CD4-positive, alpha-beta memory T cell (primary cell): ENCODE measurements at regions not wholly inside any gene's neighbourhood (a gene's known extent, or its start where the extent isn't known, plus 50 kb on each side); places are given as distances from the start of the nearest gene placed in this dataset.

Source experiments
- CTCF ChIA-PET: fragments of 350-600 bp; sonication (Branson Sonifier 250); formaldehyde crosslinking; loops from one replicate; lab custom pipeline; 2021; ENCODE audit warnings: inconsistent platforms; ENCODE audit not compliant: partially characterized antibody; lab: Charles Lee
- POLR2A ChIA-PET: fragments of 350-600 bp; sonication (Branson Sonifier 250); formaldehyde crosslinking; loops from one replicate; lab custom pipeline; 2021; ENCODE audit not compliant: partially characterized antibody; lab: Charles Lee
- DNase-seq, 5 donors: peaks; one replicate each; pipeline versions ENCODE4 v3.0.0 to v3.0.0-alpha.2; 2020 to 2022; ENCODE audit warnings: mixed read lengths in 1 of 5
- H3K27ac ChIP-seq: one replicate; pipeline ENCODE4 v1.7.0; 2013; ENCODE audit warnings: low read depth, low read length
- H3K27me3 ChIP-seq: 2 replicates; pipeline ENCODE4 v1.7.0; 2013; ENCODE audit warnings: mild to moderate bottlenecking, low read length, moderate library complexity; ENCODE audit not compliant: insufficient read depth
- H3K36me3 ChIP-seq: 2 replicates; pipeline ENCODE4 v1.7.0; 2013; ENCODE audit warnings: mild to moderate bottlenecking, low read length, moderate library complexity; ENCODE audit not compliant: insufficient read depth
- H3K4me1 ChIP-seq: 2 replicates; pipeline ENCODE4 v1.7.0; 2013; ENCODE audit warnings: mild to moderate bottlenecking, low read length, moderate library complexity; ENCODE audit not compliant: insufficient read depth
- H3K4me3 ChIP-seq, 2 donors: one replicate each; pipeline ENCODE4 v1.7.0; 2013; ENCODE audit warnings: low read length in 2 of 2, mild to moderate bottlenecking in 1 of 2
- H3K9me3 ChIP-seq, 2 donors: one replicate each; pipeline ENCODE4 v1.7.0; 2013; ENCODE audit warnings: low read length in 2 of 2, control low read depth in 1 of 2; ENCODE audit not compliant: control insufficient read depth in 1 of 2
- H3K27ac Mint-ChIP-seq, 7 donors: one replicate each; pipeline ENCODE4 v1.8.0; 2020 to 2021; ENCODE audit warnings: mixed read lengths in 7 of 7, mild to moderate bottlenecking in 6 of 7, inconsistent platforms in 3 of 7, moderate library complexity in 3 of 7
- H3K27me3 Mint-ChIP-seq, 2 donors: one replicate each; pipeline ENCODE4 v1.8.0; 2020 to 2021; ENCODE audit warnings: mixed read lengths in 2 of 2
- H3K36me3 Mint-ChIP-seq, 2 donors: one replicate each; pipeline ENCODE4 v1.8.0; 2020 to 2021; ENCODE audit warnings: mixed read lengths in 2 of 2, inconsistent platforms in 1 of 2, mild to moderate bottlenecking in 1 of 2
- H3K4me1 Mint-ChIP-seq, 4 donors: one replicate each; pipeline ENCODE4 v1.8.0; 2020 to 2021; ENCODE audit warnings: mixed read lengths in 4 of 4, mild to moderate bottlenecking in 1 of 4
- H3K4me3 Mint-ChIP-seq, 8 donors: one replicate each; pipeline ENCODE4 v1.8.0; 2020 to 2021; ENCODE audit warnings: mixed read lengths in 8 of 8, mild to moderate bottlenecking in 7 of 8, moderate library complexity in 6 of 8, inconsistent platforms in 3 of 8
- H3K9me3 Mint-ChIP-seq, 8 donors: one replicate each; pipeline ENCODE4 v1.8.0; 2020 to 2021; ENCODE audit warnings: mixed read lengths in 8 of 8, mild to moderate bottlenecking in 5 of 8, inconsistent platforms in 3 of 8, moderate library complexity in 1 of 8
- intact Hi-C: fragments of 100-400 bp; cut with micrococcal nuclease; formaldehyde crosslinking; loops from one replicate; pipeline ENCODE4 v1.15.1; 2023

GRCh38 chr1:195373856-195374255 is 1234.4 kb downstream of the KCNT2 start:
- H3K4me3 ChIP-seq, result no peak overlapping the region
- H3K9me3 ChIP-seq, result no peaks in the 10 kb centered on the region
- intact Hi-C loops, result no loop called here
- Mint-ChIP-seq H3K27ac (no peak overlapping the region), H3K4me3 (no peak overlapping the region), H3K4me1 (no peaks in the 10 kb centered on the region), H3K27me3 (no peaks in the 10 kb centered on the region), H3K36me3 (no peaks in the 10 kb centered on the region), H3K9me3 (no peaks in the 10 kb centered on the region)
- H3K27me3 ChIP-seq, result no peaks in the 10 kb centered on the region
- no peak overlapping the region for H3K27ac ChIP-seq
- ChIA-PET POLR2A (no interaction called here), CTCF (no interaction called here)
- H3K4me1 ChIP-seq, result no peaks in the 10 kb centered on the region
- DNase-seq, result no peak
- no peaks in the 10 kb centered on the region for H3K36me3 ChIP-seq

GRCh38 chr1:195345149-195345548 is 1263.1 kb downstream of the KCNT2 start:
- no peak overlapping the region for H3K27ac Mint-ChIP-seq
- POLR2A ChIA-PET, result no interaction called here
- no peak overlapping the region for H3K4me3 Mint-ChIP-seq
- H3K36me3 ChIP-seq, result no peaks in the 10 kb centered on the region
- CTCF ChIA-PET, result no interaction called here
- H3K27ac ChIP-seq, result no peak overlapping the region
- no peaks in the 10 kb centered on the region for H3K27me3 ChIP-seq
- H3K4me1 ChIP-seq, result no peaks in the 10 kb centered on the region
- intact Hi-C loops, result no loop called here
- no peaks in the 10 kb centered on the region for H3K36me3 Mint-ChIP-seq
- peaks cover 0 to 5% (median 0%) of the 10 kb centered on the region in 8 donors for H3K9me3 Mint-ChIP-seq
- H3K9me3 ChIP-seq, result no peaks in the 10 kb centered on the region
- H3K4me1 Mint-ChIP-seq, result no peaks in the 10 kb centered on the region
- H3K4me3 ChIP-seq, result no peak overlapping the region
- no peak for DNase-seq
- no peaks in the 10 kb centered on the region for H3K27me3 Mint-ChIP-seq

GRCh38 chr1:195337646-195338045 is 1270.6 kb downstream of the KCNT2 start:
- ChIA-PET CTCF (no interaction called here), POLR2A (no interaction called here)
- H3K9me3 Mint-ChIP-seq, result peaks cover 0 to 3% (median 0%) of the 10 kb centered on the region in 8 donors
- no peak for DNase-seq
- no peaks in the 10 kb centered on the region for H3K27me3 ChIP-seq
- no peak overlapping the region for H3K27ac ChIP-seq
- H3K36me3 Mint-ChIP-seq, result no peaks in the 10 kb centered on the region
- intact Hi-C loops, result no loop called here
- no peak overlapping the region for H3K4me3 Mint-ChIP-seq
- no peak overlapping the region for H3K27ac Mint-ChIP-seq
- H3K4me1 ChIP-seq, result no peaks in the 10 kb centered on the region
- H3K27me3 Mint-ChIP-seq, result no peaks in the 10 kb centered on the region
- H3K36me3 ChIP-seq, result no peaks in the 10 kb centered on the region
- H3K4me3 ChIP-seq, result no peak overlapping the region
- H3K4me1 Mint-ChIP-seq, result no peaks in the 10 kb centered on the region
- H3K9me3 ChIP-seq, result no peaks in the 10 kb centered on the region

DNA sequence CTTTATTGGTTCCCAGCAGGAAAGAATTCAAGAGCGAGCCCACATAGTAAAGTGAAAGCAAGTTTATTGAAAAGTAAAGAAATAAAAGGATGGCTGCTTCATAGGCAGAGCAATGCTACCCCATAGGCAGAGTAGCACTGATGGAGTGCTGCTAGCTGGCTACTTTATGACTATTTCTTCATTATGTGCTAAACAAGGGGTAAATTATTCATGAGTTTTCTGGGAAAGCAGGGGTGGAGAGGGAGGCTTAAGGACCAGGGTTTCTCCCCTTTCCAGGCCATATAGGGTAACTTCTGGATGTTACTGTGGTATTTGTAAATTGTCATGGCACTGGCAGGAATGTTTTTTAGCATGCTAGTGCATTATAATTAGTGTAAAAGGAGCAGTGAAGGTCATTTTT is 1271.4 kb downstream of the KCNT2 start:
- Histone ChIP-seq H3K36me3 (no peaks in the 10 kb centered on the region), H3K4me1 (no peaks in the 10 kb centered on the region), H3K27ac (no peak overlapping the region), H3K9me3 (no peaks in the 10 kb centered on the region), H3K4me3 (no peak overlapping the region), H3K27me3 (no peaks in the 10 kb centered on the region)
- ChIA-PET POLR2A (no interaction called here), CTCF (no interaction called here)
- Mint-ChIP-seq H3K27ac (no peak overlapping the region), H3K27me3 (no peaks in the 10 kb centered on the region), H3K4me3 (no peak overlapping the region), H3K9me3 (peaks cover 0 to under 1% (median 0%) of the 10 kb centered on the region in 8 donors), H3K36me3 (no peaks in the 10 kb centered on the region), H3K4me1 (no peaks in the 10 kb centered on the region)
- intact Hi-C loops, result no loop called here
- peak in 1 of 5 donors; percentile 2 for DNase-seq

DNA sequence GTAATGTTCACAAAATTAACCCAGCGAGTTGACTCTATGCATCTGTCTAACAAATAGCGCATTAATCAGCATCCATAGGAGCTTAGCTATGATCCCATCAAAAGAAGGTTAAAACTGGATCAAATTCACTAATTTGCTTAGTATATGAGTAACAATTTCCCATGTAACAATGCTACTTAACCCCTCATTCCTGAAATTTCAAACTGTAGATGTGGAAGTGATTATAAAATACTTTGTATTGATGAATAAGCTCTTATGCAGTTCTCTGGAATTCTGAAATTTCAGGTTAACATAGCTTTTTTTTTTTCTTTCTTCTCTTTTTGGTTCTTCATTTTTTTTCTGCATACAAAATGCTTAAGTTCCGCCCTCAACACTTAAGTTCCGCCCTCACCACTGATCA is 1272.7 kb downstream of the KCNT2 start:
- H3K9me3 ChIP-seq, result no peaks in the 10 kb centered on the region
- POLR2A ChIA-PET, result no interaction called here
- no peaks in the 10 kb centered on the region for H3K36me3 Mint-ChIP-seq
- no peaks in the 10 kb centered on the region for H3K9me3 Mint-ChIP-seq
- CTCF ChIA-PET, result no interaction called here
- H3K4me1 ChIP-seq, result no peaks in the 10 kb centered on the region
- H3K4me3 ChIP-seq, result no peak overlapping the region
- intact Hi-C loops, result no loop called here
- no peak overlapping the region for H3K27ac ChIP-seq
- H3K36me3 ChIP-seq, result no peaks in the 10 kb centered on the region
- no peak overlapping the region for H3K4me3 Mint-ChIP-seq
- no peaks in the 10 kb centered on the region for H3K27me3 ChIP-seq
- DNase-seq, result no peak
- no peaks in the 10 kb centered on the region for H3K4me1 Mint-ChIP-seq
- H3K27ac Mint-ChIP-seq, result peak overlapping the region in 1 of 7 donors; percentile 36
- H3K27me3 Mint-ChIP-seq, result no peaks in the 10 kb centered on the region

GRCh38 chr1:195332102-195332501 is 1276.1 kb downstream of the KCNT2 start:
- DNase-seq, result no peak
- intact Hi-C loops, result no loop called here
- no peak overlapping the region for H3K27ac Mint-ChIP-seq
- H3K4me1 Mint-ChIP-seq, result no peaks in the 10 kb centered on the region
- no peaks in the 10 kb centered on the region for H3K4me1 ChIP-seq
- ChIA-PET CTCF (no interaction called here), POLR2A (no interaction called here)
- H3K9me3 ChIP-seq, result no peaks in the 10 kb centered on the region
- no peaks in the 10 kb centered on the region for H3K27me3 Mint-ChIP-seq
- H3K36me3 ChIP-seq, result no peaks in the 10 kb centered on the region
- H3K4me3 ChIP-seq, result no peak overlapping the region
- H3K27me3 ChIP-seq, result no peaks in the 10 kb centered on the region
- H3K4me3 Mint-ChIP-seq, result no peak overlapping the region
- no peak overlapping the region for H3K27ac ChIP-seq
- peaks cover 0 to 2% (median 0%) of the 10 kb centered on the region in 8 donors for H3K9me3 Mint-ChIP-seq
- H3K36me3 Mint-ChIP-seq, result no peaks in the 10 kb centered on the region

- H3K4me1 Mint-ChIP-seq, result no peaks in the 10 kb centered on the region
- intact Hi-C loops, result no loop called here
- H3K36me3 Mint-ChIP-seq, result no peaks in the 10 kb centered on the region
- Histone ChIP-seq H3K4me3 (no peak overlapping the region), H3K9me3 (no peaks in the 10 kb centered on the region), H3K27me3 (no peaks in the 10 kb centered on the region), H3K36me3 (no peaks in the 10 kb centered on the region), H3K4me1 (no peaks in the 10 kb centered on the region), H3K27ac (no peak overlapping the region)
- ChIA-PET POLR2A (no interaction called here), CTCF (no interaction called here)
- DNase-seq, result no peak
- H3K27me3 Mint-ChIP-seq, result no peaks in the 10 kb centered on the region
- H3K9me3 Mint-ChIP-seq, result peaks cover 0 to 6% (median 1%) of the 10 kb centered on the region in 8 donors
- no peak overlapping the region for H3K4me3 Mint-ChIP-seq
- no peak overlapping the region for H3K27ac Mint-ChIP-seq
Observed at GRCh38 chr1:195328681-195329080, 1279.6 kb downstream of the KCNT2 start.

DNA sequence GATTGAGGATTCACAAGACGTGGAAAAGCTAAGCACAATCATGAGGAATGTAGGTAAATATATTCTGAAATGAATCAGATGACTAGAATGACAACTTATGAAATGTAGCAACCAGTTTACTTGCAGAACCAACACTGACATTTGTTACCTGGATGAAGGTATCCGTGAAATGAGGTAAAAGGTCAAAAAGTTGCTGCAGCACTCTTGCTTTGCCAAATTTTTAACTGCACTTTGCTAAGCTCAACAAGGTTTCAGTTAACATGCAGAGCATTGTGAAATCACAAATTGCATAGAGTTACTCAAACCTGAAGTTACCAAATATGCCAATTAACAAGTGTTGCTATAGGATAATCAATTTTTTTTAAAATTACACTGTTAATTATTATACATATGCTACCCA is 1280.1 kb downstream of the KCNT2 start:
- H3K27ac ChIP-seq, result no peak overlapping the region
- no peaks in the 10 kb centered on the region for H3K36me3 ChIP-seq
- DNase-seq, result no peak
- H3K4me3 Mint-ChIP-seq, result no peak overlapping the region
- no peak overlapping the region for H3K27ac Mint-ChIP-seq
- no peaks in the 10 kb centered on the region for H3K27me3 Mint-ChIP-seq
- intact Hi-C loops, result no loop called here
- POLR2A ChIA-PET, result no interaction called here
- H3K4me1 ChIP-seq, result no peaks in the 10 kb centered on the region
- H3K9me3 ChIP-seq, result no peaks in the 10 kb centered on the region
- CTCF ChIA-PET, result no interaction called here
- no peak overlapping the region for H3K4me3 ChIP-seq
- no peaks in the 10 kb centered on the region for H3K36me3 Mint-ChIP-seq
- peaks cover 0 to 6% (median 1%) of the 10 kb centered on the region in 8 donors for H3K9me3 Mint-ChIP-seq
- H3K27me3 ChIP-seq, result no peaks in the 10 kb centered on the region
- no peaks in the 10 kb centered on the region for H3K4me1 Mint-ChIP-seq
